ENCODE measurements at regions not wholly inside any gene's neighbourhood (a gene's known extent, or its start where the extent isn't known, plus 50 kb on each side); places are given as distances from the start of the nearest gene placed in this dataset.
"Not testable (repeated sequence)": the region's sequence is repeated elsewhere in the genome, so short reads cannot be mapped to it uniquely, and the experiment has no call there.

DNA sequence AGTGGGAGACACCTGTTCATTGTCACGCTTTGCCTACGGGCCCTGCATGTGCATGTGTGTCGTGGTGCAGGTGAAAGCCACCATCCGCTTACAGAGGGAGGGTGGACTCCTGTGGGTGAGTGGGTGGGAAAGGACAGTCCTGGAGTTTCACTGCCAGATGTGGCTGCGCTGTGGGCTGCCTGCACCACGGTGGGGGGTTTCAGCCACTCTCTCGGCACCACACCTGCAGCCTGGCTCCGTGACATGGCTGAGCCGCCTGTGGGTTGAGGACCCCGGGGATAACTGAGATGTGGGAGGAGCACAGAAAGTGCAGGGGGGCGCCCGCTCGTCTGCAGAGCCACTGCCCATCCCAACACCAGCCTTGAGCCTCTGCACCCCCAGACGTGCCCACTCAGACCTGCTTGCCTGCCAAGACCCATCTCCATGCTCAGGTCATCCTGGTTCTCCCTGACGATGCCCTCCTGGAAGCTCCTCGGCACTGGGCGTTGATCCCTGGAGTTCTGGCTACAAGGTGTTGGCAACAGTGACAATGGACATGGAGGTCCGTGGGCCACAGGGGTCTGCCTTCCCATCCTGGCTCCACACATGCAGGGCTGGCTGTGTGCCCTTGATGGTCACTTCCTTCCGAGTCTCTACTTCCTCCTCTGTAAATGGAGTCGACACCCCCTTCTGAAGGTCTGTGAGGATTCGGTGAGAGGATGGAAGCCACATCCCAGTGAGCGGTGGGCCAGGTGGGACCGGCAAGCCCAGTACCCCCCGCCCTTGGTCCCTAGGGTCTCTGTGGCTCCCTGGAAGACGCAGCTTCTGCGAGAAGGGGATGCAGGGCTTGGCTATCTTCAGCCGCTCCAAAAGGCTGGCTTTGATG lies 1007.0 kb downstream of the BRD1 start:
- H3K27ac ChIP-seq (ENCODE audit: low read depth, low read length), result no peak overlapping the region
- no peaks in the 10 kb centered on the region for H3K9me3 ChIP-seq (ENCODE audit: control insufficient read depth, insufficient read depth, low read length)
- TF ChIP-seq, protein P1, sequence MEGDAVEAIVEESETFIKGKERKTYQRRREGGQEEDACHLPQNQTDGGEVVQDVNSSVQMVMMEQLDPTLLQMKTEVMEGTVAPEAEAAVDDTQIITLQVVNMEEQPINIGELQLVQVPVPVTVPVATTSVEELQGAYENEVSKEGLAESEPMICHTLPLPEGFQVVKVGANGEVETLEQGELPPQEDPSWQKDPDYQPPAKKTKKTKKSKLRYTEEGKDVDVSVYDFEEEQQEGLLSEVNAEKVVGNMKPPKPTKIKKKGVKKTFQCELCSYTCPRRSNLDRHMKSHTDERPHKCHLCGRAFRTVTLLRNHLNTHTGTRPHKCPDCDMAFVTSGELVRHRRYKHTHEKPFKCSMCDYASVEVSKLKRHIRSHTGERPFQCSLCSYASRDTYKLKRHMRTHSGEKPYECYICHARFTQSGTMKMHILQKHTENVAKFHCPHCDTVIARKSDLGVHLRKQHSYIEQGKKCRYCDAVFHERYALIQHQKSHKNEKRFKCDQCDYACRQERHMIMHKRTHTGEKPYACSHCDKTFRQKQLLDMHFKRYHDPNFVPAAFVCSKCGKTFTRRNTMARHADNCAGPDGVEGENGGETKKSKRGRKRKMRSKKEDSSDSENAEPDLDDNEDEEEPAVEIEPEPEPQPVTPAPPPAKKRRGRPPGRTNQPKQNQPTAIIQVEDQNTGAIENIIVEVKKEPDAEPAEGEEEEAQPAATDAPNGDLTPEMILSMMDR (IDR thresholded peaks at IDR 0.05; ENCODE audit: low read depth, low read length, poor library complexity, severe bottlenecking), result no peak
- TF ChIP-seq EZH2phosphoT487 (IDR thresholded peaks at IDR 0.05; ENCODE audit: borderline replicate concordance, low read length), result no peak
- H3K4me3 ChIP-seq (ENCODE audit: low read length), result no peak overlapping the region
- no peaks in the 10 kb centered on the region for H3K4me1 ChIP-seq (ENCODE audit: control insufficient read depth, low read length)
- H3K9me2 ChIP-seq (replicated peaks; ENCODE audit: control insufficient read depth, low read length), result no peaks in the 10 kb centered on the region
- no peaks in the 10 kb centered on the region for H4K20me1 ChIP-seq (ENCODE audit: control insufficient read depth, insufficient read depth, low read depth, low read length)
- H3K79me2 ChIP-seq (ENCODE audit: control insufficient read depth, low read length), result no peaks in the 10 kb centered on the region
- H3K27me3 ChIP-seq (ENCODE audit: control insufficient read depth, low read length), result no peaks in the 10 kb centered on the region
- no peaks in the 10 kb centered on the region for H3F3A ChIP-seq (ENCODE audit: control insufficient read depth, insufficient read depth)
- no peak overlapping the region for H3K4me2 ChIP-seq (ENCODE audit: low read length)
- H3K36me3 ChIP-seq (ENCODE audit: control insufficient read depth, low read length), result no peaks in the 10 kb centered on the region

DNA sequence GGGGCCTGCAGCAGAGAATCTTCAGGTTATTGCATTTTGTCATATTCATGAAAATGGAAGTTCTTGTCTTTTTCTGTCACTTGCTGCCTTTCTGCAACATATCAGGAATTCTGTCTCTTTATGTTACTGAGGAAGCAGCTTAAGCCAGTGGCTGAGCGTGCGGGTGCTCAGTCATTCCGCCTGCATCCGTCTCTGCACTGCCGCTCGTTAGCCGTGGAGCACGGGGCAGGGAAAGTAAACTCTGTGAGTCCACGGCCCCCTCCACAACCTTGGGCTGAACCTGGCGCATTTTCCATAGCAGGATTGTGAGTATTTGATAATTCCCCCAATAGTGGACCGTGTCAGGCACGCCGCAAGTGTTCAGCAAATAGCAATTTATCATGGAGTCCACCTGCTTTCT lies 1007.7 kb downstream of the BRD1 start:
- H3K79me2 ChIP-seq (ENCODE audit: control insufficient read depth, low read length), result no peaks in the 10 kb centered on the region
- H3K4me3 ChIP-seq (ENCODE audit: low read length), result no peak overlapping the region
- H3K36me3 ChIP-seq (ENCODE audit: control insufficient read depth, low read length), result no peaks in the 10 kb centered on the region
- H3K27ac ChIP-seq (ENCODE audit: low read depth, low read length), result no peak overlapping the region
- H3K4me1 ChIP-seq (ENCODE audit: control insufficient read depth, low read length), result no peaks in the 10 kb centered on the region
- H3K27me3 ChIP-seq (ENCODE audit: control insufficient read depth, low read length), result 0 out of 2 replicates have a peak, but pooled peaks cover 3% of the 10 kb centered on the region
- H3F3A ChIP-seq (ENCODE audit: control insufficient read depth, insufficient read depth), result no peaks in the 10 kb centered on the region
- peaks cover 3% of the 10 kb centered on the region; the same call in 1 of the 2 replicates for H4K20me1 ChIP-seq (ENCODE audit: control insufficient read depth, insufficient read depth, low read depth, low read length)
- H3K9me2 ChIP-seq (replicated peaks; ENCODE audit: control insufficient read depth, low read length), result no peaks in the 10 kb centered on the region
- H3K9me3 ChIP-seq (ENCODE audit: control insufficient read depth, insufficient read depth, low read length), result no peaks in the 10 kb centered on the region
- no peak overlapping the region for H3K4me2 ChIP-seq (ENCODE audit: low read length)
- TF ChIP-seq, protein P1 (IDR thresholded peaks at IDR 0.05; ENCODE audit: low read depth, low read length, poor library complexity, severe bottlenecking), result no peak
- no peak for TF ChIP-seq EZH2phosphoT487 (IDR thresholded peaks at IDR 0.05; ENCODE audit: borderline replicate concordance, low read length)

DNA sequence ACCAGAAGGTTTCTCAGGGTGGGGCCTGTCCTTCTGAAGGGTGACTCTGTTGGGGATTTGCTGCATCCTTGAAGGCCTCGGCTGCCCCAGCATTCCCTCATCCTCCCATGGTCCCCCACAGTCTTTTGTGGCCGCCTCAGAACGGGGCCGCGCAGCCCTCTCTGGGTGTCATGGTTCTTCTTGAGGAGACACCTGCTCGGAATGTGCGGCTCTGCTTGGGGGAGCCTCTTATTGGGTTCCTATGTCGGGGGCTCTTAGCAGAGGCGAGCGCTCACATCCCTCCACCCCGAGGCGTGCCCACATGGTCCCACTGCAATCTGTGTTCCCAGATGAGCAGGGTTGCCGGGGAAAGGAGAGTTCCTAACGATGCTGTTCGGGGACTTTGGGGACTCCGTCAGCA lies 1008.4 kb downstream of the BRD1 start:
- TF ChIP-seq EZH2phosphoT487 (IDR thresholded peaks at IDR 0.05; ENCODE audit: borderline replicate concordance, low read length), result no peak
- TF ChIP-seq, protein P1 (IDR thresholded peaks at IDR 0.05; ENCODE audit: low read depth, low read length, poor library complexity, severe bottlenecking), result no peak
- H3K4me3 ChIP-seq (ENCODE audit: low read length), result no peak overlapping the region
- no peaks in the 10 kb centered on the region for H3K79me2 ChIP-seq (ENCODE audit: control insufficient read depth, low read length)
- peaks cover 5% of the 10 kb centered on the region; the same call in 1 of the 2 replicates for H3K27me3 ChIP-seq (ENCODE audit: control insufficient read depth, low read length)
- no peaks in the 10 kb centered on the region for H3K36me3 ChIP-seq (ENCODE audit: control insufficient read depth, low read length)
- H3K4me1 ChIP-seq (ENCODE audit: control insufficient read depth, low read length), result no peaks in the 10 kb centered on the region
- no peaks in the 10 kb centered on the region for H3F3A ChIP-seq (ENCODE audit: control insufficient read depth, insufficient read depth)
- no peak overlapping the region for H3K4me2 ChIP-seq (ENCODE audit: low read length)
- no peaks in the 10 kb centered on the region for H3K9me3 ChIP-seq (ENCODE audit: control insufficient read depth, insufficient read depth, low read length)
- peaks cover 3% of the 10 kb centered on the region; the same call in 1 of the 2 replicates for H4K20me1 ChIP-seq (ENCODE audit: control insufficient read depth, insufficient read depth, low read depth, low read length)
- H3K27ac ChIP-seq (ENCODE audit: low read depth, low read length), result no peak overlapping the region
- H3K9me2 ChIP-seq (replicated peaks; ENCODE audit: control insufficient read depth, low read length), result no peaks in the 10 kb centered on the region

DNA sequence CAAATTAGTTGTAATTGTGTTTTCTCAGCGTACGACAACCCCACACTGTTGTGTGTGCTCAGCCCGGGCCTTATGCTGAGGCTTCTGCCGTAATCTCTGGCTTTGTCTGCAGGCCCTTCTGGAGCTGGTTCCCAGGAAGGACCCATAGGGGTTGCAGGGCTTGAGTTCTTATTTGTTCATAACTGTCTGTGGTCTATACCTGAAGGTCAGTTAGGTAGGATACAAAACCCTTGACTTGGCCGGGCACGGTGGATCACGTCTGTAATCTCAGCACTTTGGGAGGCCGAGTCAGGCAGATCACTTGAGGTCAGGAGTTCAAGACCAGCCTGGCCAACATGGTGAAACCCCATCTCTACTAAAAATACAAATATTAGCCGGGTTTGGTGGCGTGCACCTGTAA lies 1010.2 kb downstream of the BRD1 start:
- H3K79me2 ChIP-seq (ENCODE audit: control insufficient read depth, low read length); H4K20me1 ChIP-seq (ENCODE audit: control insufficient read depth, insufficient read depth, low read depth, low read length); H3K9me2 ChIP-seq (replicated peaks; ENCODE audit: control insufficient read depth, low read length); H3K4me2 ChIP-seq (ENCODE audit: low read length); H3K4me1 ChIP-seq (ENCODE audit: control insufficient read depth, low read length); H3K27me3 ChIP-seq (ENCODE audit: control insufficient read depth, low read length); H3K36me3 ChIP-seq (ENCODE audit: control insufficient read depth, low read length); H3K9me3 ChIP-seq (ENCODE audit: control insufficient read depth, insufficient read depth, low read length); H3K27ac ChIP-seq (ENCODE audit: low read depth, low read length); H3F3A ChIP-seq (ENCODE audit: control insufficient read depth, insufficient read depth); H3K4me3 ChIP-seq (ENCODE audit: low read length): not testable (repeated sequence)
